GM12872 (cell line): ENCODE measurements at regions not wholly inside any gene's neighbourhood (a gene's known extent, or its start where the extent isn't known, plus 50 kb on each side); places are given as distances from the start of the nearest gene placed in this dataset.

ENCODE experiments used
- CTCF ChIP-seq: IDR thresholded peaks from 3 replicates; pipeline ENCODE4 v1.5.1; 2011; ENCODE audit warnings: low read depth, mild to moderate bottlenecking, low read length, moderate library complexity; ENCODE audit not compliant: insufficient read depth

DNA sequence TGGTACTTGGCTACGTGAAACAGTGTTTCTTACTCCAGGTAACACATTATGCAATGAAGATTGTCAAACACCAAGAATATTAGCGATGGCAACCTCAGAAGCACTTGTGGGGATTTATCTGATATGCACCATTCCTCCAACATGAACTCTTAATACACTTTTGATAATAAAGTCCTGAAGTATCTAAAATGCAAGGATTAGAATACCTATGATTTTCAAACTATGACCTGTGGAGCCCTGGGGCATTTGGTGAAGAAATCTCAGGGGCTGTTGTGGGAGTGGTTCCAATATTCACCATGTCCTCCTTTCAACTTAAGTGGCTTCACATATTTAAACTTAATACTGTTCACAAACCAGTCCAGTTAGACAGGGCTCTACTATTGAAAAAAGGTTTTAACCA is 214.6 kb upstream of the POU5F2 start:
- no peak for TF ChIP-seq CTCF

DNA sequence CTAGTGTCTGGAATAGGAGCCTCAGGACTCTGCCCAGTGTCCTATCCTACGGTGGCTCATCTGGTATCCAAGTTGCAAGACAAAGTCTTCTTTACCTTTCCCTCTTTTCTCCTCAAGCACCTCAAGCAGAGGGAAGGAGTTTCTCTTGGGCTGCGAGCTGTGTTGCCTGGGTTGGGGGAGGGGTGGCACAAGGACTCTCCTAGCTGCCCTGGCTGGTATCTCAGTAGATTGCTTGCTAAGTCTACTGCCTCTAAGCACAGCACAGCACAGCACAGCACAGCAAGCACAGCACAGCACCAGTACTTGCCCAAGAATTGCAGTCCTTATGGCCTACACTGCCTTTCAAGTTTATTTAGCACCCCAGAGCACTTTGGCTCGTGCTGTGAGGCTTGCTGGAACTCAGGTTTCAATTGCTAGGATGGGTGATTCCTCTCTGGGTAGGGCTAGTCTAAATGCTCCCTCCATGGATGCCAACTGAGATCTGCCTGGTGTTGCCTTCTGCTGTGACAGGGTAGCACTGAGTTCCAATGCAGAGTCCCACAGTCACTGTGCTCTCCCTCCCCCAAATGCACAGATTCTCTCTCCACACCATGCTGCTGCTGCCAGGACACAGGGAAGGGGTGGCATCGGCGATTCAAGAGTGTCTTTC is 213.1 kb upstream of the POU5F2 start:
- no peak for TF ChIP-seq CTCF

- TF ChIP-seq CTCF: no peak
These were observed 212.0 kb upstream of the POU5F2 start for GRCh38 chr5:93953442-93953841.

- TF ChIP-seq CTCF: no peak
These were observed 200.5 kb upstream of the POU5F2 start for GRCh38 chr5:93941897-93942296.

GRCh38 chr5:93930098-93930497 is 188.7 kb upstream of the POU5F2 start:
- no peak for TF ChIP-seq CTCF

DNA sequence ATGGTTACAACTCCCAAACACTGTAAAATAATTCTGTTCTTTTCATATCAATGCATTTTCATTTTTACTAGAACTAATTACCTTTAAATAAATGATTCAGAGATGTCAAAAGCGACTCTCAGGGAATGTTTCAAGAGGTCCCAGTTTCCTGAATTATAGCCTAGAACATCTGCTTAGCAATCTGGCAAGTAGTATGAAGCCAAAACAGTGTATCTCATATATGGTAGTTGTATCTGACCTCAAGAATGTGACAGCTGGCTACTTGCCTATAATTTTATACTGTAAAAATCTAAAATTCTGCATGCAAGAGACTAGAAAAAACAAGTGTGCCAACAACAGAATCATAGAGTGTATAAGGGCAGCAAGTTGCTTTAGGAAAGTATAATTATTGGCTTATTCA is 187.7 kb upstream of the POU5F2 start:
- TF ChIP-seq CTCF: no peak

GRCh38 chr5:93926831-93927620 is 185.6 kb upstream of the POU5F2 start:
- TF ChIP-seq CTCF: no peak
